NCI-H1436 treated with DMSO at 0.1 percent for 48 hours (cell line): ENCODE measurements at regions not wholly inside any gene's neighbourhood (a gene's known extent, or its start where the extent isn't known, plus 50 kb on each side); places are given as distances from the start of the nearest gene placed in this dataset.
"Not testable (repeated sequence)": the region's sequence is repeated elsewhere in the genome, so short reads cannot be mapped to it uniquely, and the experiment has no call there.

Experiments used
- DNase-seq: peaks from one replicate; lab custom pipeline; 2025; lab: John Stamatoyannopoulos, UW

GRCh38 chr7:16089801-16090200, 331.5 kb downstream of the CRPPA start:
- DNase-seq, result no peak

- DNase-seq, result no peak
Measured at GRCh38 chr7:16089191-16089590, 332.1 kb downstream of the CRPPA start.

GRCh38 chr7:16086743-16087142, 334.6 kb downstream of the CRPPA start:
- DNase-seq, result no peak

- DNase-seq, result not testable (repeated sequence)
Measured at GRCh38 chr7:16085780-16086179, 335.6 kb downstream of the CRPPA start.

DNA sequence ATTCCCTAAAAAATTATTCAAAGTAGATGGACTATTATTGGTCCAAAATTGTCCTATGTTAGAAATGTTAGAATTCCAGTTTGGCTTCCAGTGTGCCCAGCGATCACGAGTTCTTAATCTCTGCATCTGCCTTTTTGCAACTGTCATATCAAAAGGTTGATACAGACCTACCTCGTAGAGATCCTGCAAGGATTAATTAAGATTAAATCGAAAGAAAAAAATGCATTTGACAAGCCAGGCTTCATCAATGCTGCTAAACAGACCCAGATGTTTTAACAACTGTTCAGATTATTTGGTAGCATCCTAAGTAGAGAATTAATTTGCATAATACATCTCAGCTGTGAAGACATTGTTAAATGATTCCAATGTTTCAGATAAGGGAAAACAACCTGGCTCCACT, 336.5 kb downstream of the CRPPA start:
- DNase-seq, result no peak

DNA sequence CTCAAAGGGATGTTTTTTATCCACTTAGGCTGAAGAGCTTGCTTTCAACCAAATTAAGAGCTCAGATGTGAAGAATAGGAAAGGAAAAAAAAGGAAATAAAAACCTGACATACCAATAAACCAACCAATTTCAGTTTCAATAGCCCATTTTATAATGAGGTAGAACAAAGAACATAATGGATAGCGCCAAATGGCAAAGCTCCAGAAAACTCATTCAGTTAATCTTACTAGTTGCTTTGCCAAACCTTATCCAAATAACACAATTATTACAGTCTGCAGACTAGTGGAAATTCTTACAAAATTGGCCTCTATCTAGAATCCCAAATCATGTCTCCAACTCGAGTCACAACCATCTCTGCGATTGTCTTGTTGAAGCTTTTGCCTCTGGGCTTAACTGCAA, 337.0 kb downstream of the CRPPA start:
- peak; percentile 17 for DNase-seq

GRCh38 chr7:16083931-16084330, 337.4 kb downstream of the CRPPA start:
- DNase-seq, result no peak

GRCh38 chr7:16080131-16080530, 341.2 kb downstream of the CRPPA start:
- DNase-seq, result no peak

DNA sequence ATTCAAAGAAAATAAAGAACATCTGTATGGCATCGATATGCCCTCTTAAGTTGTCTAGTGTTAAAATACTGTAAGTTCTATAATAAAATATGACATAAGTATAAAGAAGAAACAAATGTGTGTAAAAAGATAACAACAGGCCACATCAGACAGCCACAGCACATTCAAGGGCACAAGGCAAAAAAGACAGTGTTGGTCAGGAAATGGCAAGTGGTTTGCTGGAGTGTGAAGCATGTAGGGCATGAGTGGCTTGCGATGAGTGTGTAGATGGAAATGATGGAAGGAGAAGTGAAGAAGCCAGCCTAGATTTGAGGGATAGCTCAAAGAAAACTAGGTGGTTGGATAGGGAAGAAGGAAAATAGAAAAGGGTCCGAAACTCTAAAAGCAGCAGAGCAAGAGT, 341.6 kb downstream of the CRPPA start:
- DNase-seq, result no peak

DNA sequence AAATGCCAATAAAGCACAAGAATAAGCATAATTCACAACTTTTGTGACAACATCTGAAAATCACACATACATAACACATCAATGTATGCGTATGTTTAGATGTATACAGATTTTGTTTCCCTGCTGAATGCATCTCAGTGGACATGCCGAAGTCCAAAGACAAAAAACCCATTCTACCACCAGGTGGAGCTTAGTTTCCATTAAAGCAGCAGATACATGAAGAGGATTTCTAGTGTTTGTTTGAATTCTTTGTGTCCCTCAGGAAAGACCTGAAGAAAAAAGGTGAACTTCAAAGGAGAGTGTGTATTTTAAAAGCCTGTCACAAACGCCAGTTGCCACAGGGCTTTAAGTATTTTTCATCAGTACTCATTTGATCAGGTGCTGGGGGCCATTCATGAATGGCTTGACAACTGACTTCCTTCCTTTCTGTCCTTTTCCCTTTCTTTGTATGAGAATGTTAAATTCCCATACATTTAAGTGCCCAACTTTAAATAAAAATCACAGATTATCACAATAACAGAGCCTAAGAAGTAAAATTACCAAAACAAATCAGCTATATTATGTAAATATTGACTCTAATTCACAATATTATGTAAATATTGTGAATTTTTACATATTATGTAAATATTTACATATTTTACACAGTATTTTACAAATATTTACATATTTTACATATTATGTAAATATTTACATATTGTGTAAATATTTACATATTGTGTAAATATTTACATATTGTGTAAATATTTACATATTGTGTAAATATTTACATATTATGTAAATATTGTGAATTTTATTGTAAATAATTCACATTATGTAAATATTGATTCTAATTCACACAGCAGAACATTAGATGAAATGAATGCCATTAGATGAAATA, 343.0 kb downstream of the CRPPA start:
- peak; percentile 17 for DNase-seq

GRCh38 chr7:16071246-16071857, 350.0 kb downstream of the CRPPA start:
- DNase-seq, result peak; percentile 10

DNA sequence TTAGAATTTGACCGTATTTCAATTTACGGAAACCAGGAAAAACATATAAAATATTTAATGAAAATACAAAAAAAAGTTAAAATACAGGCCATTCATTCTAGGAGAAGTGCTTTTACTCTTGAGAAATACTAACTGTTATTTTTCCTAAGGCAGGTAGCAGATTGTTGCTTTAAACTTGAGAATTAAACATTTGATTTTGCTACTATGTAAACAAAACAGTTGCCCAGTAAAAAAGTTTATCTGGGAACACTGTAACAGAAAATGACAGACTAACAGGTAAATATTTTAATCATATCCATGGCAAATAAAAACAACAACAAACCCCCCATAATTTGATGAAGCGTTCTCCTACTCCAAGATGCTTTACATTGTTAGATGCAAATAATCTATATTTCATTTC, 350.5 kb downstream of the CRPPA start:
- no peak for DNase-seq

GRCh38 chr7:16069998-16070397, 351.3 kb downstream of the CRPPA start:
- DNase-seq, result no peak

GRCh38 chr7:16068183-16068582, 353.2 kb downstream of the CRPPA start:
- DNase-seq, result no peak

DNA sequence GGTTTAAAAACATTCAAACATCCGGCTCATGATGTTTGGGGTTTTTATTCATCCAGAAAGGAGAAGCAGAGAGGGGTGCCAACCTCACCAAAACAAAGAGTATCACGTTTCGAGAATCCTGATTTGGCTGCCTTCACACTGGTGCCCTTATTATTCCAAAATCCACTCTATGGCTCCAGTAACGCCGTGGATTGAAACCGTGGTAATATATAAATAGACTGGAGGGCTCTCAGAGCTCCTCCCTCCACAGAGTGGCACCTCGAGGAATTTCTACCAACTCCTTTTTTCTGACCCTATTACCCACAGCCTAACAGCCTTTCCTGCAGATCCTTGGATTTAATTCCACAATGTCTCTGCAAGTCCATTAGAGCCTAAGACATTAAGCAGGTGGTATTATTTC, 353.6 kb downstream of the CRPPA start:
- no peak for DNase-seq

GRCh38 chr7:16066805-16067459, 354.4 kb downstream of the CRPPA start:
- no peak for DNase-seq

DNA sequence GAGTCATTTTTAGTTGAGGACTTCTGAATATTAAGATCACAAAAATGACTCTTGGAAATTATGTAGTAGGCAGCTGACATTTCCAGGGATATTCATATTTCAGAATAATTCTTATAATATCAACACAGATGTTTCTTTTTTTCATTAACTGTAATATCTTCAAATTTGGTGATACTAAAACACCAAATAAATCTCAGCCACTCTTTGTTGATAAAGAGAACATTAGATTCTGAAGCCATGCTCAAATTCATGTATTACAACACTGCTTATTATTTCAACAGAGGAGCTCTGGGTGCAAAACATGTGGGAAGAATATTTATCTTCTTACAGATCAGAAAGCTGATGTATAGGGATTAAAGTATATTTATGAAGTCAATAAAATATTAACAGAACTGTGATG, 355.4 kb downstream of the CRPPA start:
- DNase-seq, result no peak

DNA sequence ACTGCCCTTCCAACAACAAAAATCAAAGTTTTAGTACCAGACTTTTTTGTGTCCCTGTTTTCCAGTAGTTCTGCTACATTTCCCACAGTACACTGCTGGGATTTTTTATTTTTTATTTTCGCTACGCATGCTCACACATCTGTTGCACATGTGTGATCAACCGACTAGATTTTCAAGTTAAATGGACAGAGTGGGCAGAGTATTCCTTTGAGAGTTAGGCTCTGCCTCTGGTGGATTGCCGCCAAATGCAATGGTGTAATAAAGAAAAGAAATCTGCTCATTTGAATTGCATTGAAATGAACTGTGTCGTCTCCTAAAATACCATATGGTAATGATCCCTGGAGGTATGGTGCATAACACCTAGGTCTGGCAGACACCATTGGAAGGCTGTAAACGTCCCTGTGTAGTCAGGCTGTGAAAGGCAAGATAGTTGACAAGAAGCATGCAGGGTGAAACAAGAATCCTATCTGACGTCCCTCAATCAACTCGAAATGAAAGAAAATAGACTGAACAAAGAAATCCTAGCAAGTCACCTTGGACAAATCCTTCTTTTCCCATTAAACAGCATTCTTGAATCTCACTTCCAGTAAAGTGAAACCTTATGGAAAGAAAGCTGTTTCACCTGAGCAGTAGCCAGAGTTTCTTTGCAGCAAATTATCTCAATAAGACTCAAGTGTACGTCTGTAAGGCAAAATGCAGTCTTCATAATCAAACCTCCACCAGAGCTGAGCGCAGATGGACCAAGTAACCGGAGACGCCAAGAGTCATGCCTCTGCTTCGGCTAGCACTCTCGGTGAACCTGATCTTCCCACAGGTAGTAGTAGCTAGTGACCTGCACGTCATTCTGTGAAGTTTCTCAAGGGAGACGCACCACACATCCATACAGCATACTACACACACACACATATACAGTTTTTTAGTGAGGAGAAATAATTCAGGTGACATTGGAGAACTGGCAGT, 357.3 kb downstream of the CRPPA start:
- DNase-seq, result no peak

- no peak for DNase-seq
Measured at GRCh38 chr7:16063221-16063620, 358.1 kb downstream of the CRPPA start.

DNA sequence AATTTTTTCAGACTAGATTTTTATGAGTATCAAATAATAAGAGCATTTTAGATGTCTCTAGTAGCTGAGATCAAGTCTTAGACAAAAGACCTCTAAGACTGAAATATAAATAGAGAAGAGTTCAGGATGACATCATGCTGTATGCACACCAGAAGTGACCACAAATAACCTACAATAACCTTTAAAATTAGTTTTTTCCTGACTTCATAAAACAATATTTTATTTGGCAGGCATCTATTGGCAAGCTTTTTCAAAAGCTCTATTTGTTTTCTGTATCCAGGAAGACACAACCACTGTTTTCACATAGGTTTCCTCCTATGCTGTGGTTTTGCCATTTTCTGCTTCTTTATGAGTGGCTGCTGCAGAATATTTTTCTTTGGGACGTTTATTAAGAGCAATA, 359.1 kb downstream of the CRPPA start:
- DNase-seq, result no peak

DNA sequence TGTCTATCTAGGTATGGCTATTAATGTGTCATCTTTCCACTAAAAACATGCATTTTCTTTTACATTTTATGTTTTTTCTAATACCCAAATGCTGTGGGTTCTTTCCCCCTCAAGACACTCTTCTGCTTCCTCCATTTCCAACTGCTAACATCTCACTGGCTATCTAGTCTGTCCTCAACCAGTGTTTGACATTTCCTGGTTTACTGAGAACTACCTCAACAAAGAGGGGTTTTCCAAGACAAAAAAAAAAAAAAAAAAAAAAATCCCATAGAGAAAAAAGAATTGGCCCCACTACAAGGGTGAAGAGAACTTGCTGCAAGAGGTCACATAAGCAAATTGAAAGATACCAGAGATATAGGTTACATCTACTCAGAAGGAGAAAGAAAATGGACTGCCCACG, 359.7 kb downstream of the CRPPA start:
- DNase-seq, result no peak

DNA sequence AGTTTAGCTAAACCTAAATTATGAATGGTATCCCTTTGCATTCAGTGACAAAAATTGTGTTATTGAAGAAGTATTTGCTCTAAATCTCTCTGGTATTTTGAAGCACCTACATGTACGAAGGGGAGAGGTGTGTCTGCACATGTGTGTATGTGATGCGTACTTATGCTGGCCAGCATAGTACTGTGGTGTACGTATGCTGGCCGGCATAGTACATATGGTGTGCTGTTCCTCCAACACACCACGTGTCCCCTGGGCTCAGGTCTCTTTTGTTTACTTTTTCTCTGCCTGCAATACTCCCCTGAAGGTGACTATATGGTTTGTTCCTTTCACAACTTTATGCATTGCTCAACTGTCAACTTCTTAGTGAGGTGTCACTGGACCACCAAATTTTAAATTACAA, 360.3 kb downstream of the CRPPA start:
- no peak for DNase-seq
